ENCODE measurements at regions not wholly inside any gene's neighbourhood (a gene's known extent, or its start where the extent isn't known, plus 50 kb on each side); places are given as distances from the start of the nearest gene placed in this dataset.
"Not testable (repeated sequence)": the region's sequence is repeated elsewhere in the genome, so short reads cannot be mapped to it uniquely, and the experiment has no call there.

- in situ Hi-C loops (cut with HindIII; ENCODE audit: low sequenced_read_pairs): no loop called here
These were observed 520.8 kb downstream of the GRIN2A start for GRCh38 chr16:9661336-9662017.

DNA sequence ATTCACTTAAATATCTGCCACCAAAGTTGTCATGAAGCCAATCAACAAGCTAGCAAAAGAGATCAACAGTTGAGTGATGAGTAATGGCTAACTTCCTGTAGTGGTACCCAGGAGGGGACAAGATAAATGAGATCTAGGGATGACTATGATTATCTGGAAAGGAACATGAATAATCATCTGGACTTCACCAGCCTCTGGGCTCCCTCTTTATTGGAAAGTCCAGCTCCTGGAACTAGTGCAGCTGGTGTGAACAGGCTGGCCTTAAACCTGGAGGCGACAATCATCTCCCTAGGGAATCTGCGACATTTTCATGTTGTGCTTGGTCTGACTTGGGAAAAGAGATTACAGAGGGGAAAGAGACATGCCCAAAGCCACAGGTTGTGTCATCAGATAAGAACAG is 518.6 kb downstream of the GRIN2A start:
- in situ Hi-C loops (cut with HindIII; ENCODE audit: low sequenced_read_pairs): no loop called here

GRCh38 chr16:9665851-9666271 is 516.4 kb downstream of the GRIN2A start:
- in situ Hi-C loops (cut with HindIII; ENCODE audit: low sequenced_read_pairs): no loop called here

- in situ Hi-C loops (cut with HindIII; ENCODE audit: low sequenced_read_pairs): no loop called here
These were observed 515.3 kb downstream of the GRIN2A start for GRCh38 chr16:9666834-9667480.

DNA sequence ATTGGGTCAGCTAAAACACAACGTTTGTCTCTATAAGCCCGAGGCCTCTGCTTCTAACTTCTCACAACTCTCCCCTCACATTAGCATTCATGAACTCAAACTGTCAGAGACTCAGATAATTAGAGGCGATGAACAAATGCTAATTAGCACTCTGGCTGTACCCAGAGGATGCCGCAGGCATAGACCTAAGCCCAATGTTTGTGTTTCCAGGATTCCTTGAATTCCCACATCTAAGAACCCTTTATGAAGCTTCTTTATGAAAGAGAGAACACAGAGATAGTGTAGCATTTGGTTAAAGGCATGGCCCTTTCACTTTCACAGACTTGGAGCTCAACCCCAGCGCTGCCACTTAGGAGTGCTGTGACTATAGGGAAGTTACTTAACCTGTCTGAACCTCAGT is 512.2 kb downstream of the GRIN2A start:
- in situ Hi-C loops (cut with HindIII; ENCODE audit: low sequenced_read_pairs): no loop called here

DNA sequence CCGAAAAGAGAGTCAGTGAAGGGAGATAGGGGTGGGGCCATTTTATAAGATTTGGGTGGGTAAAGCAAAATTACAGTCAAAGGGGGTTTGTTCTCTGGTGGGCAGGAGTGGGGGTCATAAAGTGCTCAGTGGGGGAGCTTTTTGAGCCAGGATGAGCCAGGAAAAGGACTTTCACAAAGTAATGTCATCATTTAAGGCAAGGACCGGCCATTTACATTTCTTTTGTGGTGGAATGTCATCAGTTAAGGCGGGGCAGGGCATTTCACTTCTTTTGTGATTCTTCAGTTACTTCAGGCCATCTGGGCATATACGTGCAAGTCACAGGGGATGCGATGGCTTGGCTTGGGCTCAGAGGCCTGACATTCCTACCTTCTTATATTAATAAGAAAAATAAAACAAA is 511.6 kb downstream of the GRIN2A start:
- in situ Hi-C loops (cut with HindIII; ENCODE audit: low sequenced_read_pairs): not testable (repeated sequence)

DNA sequence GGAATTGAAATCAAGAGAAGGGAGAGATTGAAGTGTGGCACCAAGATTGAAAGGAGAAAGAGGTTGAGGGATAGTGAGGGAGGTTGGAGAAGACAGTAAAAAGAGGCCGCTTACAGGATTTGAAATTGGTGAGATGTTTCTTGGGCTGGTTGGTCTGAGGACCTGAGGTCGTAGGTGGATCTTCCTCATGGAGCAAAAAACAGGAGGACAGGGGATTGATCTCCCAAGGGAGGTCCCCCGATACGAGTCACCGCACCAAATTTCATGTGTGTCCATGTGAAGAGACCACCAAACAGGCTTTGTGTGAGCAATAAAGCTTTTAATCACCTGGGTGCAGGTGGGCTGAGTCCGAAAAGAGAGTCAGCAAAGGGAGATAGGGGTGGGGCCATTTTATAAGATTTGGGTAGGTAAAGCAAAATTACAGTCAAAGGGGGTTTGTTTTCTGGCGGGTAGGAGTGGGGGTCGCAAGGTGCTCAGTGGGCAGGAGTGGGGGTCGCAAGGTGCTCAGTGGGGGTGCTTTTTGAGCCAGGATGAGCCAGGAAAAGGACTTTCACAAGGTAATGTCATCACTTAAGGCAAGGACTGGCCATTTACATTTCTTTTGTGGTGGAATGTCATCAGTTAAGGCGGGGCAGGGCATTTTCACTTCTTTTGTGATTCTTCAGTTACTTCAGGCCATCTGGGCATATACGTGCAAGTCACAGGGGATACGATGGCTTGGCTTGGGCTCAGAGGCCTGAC is 505.5 kb downstream of the GRIN2A start:
- in situ Hi-C loops (cut with HindIII; ENCODE audit: low sequenced_read_pairs): not testable (repeated sequence)

GRCh38 chr16:9677301-9677653 is 505.0 kb downstream of the GRIN2A start:
- in situ Hi-C loops (cut with HindIII; ENCODE audit: low sequenced_read_pairs): no loop called here

DNA sequence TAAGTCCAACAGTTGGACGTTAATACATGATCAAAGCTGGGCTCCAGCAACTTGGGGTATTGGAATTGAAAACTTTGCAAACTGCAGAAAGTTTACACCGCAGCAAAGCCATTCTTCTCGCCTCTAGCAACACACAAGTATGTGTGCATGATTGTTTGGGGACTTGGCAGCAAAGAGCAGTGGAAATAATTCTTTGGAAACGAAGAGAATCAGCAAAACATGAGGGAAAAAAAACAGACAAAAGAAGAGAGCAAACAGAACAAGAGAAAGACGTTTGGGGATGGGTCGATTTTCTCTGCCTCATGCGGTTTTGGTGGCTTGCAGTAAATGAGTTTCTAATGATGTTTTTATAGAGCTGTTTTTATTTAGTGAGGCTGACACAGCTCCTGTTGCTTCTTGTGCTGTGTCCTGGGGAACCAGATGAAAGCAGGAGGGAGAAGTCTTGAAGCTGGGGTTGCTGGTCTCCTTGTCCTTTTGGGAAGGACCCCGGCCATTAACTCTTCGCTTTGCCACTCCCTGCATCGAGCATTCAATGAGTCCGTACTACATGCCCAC is 502.9 kb downstream of the GRIN2A start:
- in situ Hi-C loops (cut with HindIII; ENCODE audit: low sequenced_read_pairs): no loop called here

- in situ Hi-C loops (cut with HindIII; ENCODE audit: low sequenced_read_pairs): no loop called here
These were observed 502.1 kb downstream of the GRIN2A start for GRCh38 chr16:9680019-9680655.

- in situ Hi-C loops (cut with HindIII; ENCODE audit: low sequenced_read_pairs): no loop called here
These were observed 501.3 kb downstream of the GRIN2A start for GRCh38 chr16:9680968-9681367.

DNA sequence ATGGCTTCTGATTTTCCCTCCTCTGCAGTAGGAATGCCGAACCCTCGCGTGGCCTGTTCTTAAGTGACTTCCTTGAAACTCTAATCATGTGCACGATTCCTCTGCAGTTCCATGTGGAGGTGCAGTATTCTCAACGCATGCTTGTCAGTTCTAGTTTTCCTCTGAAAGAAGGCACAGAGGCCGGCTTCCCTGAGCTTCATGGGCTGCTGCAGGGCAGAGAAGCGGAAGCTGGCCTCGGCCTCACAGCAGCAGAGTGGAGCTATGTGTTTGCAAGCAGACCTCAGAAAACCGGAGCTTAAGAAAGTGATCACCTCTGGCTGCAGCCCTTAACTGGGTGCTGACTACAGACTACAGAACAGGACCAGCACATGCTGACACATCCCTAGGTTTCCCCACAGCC is 500.7 kb downstream of the GRIN2A start:
- in situ Hi-C loops (cut with HindIII; ENCODE audit: low sequenced_read_pairs): no loop called here

GRCh38 chr16:9682320-9682719 is 499.9 kb downstream of the GRIN2A start:
- in situ Hi-C loops (cut with HindIII; ENCODE audit: low sequenced_read_pairs): no loop called here

GRCh38 chr16:9683677-9684076 is 498.6 kb downstream of the GRIN2A start:
- in situ Hi-C loops (cut with HindIII; ENCODE audit: low sequenced_read_pairs): no loop called here

DNA sequence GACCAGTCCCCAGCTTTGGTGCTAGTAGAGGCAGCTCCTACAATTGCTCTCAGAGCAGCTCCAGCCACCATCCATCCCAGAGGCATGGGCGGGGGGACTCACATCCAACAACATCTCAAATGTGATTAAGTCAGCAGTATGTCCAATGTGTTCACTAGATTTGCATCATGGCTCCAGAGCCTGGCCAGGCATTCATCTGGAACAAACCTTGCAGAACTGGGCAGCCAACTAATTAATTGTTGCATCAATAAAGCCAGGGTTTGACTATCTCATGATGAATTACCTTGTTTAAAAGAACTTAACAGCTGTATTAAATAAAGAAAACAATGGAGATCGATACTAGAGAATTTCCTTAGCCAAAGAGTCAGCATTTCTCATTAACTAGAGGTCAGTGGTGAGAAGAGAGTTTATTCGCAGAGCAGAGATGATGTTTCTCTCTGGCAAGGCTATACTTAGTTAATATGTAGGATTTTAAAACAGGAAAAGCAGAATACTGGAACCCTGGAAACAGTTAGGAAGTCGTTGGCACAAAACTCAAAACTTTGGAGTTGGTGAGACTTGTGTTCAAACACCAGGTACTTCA is 494.4 kb downstream of the GRIN2A start:
- in situ Hi-C loops (cut with HindIII; ENCODE audit: low sequenced_read_pairs): no loop called here

DNA sequence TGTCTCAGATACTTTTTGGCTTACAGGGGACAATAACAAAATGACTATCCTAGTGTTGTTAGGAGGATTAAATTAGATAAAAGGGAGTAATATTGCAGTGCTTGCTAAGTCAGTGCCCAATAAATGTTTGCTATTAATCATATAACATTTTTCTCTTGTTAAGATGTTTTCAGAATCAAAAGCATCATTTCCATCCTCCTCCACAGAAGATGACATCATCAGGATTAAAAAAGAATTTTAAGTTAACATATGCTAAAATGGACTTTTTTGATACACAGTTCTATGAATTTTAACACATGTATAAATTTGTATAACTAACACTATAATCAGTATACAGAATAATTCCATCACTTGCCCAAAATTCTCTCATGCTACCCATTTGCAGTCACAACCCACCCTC is 492.6 kb downstream of the GRIN2A start:
- in situ Hi-C loops (cut with HindIII; ENCODE audit: low sequenced_read_pairs): no loop called here

DNA sequence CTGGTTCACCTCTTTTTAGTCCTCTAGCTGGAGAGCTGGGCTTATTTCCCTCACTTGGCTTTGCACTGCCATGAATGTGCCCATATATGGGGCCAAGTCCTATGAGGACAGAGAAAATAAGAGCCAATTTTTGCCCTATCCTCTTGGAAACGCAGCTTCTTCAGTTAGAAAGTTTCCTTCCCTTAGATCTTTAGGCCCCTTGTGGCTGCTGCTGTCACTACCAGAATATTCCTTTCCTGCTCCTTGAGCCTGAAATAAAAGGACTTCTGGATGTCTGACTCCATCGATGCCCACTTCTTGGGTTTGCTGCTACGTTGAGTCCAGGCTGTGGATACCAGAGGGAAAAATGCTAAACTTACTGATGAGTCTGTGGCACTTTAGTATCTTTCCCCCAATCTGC is 487.1 kb downstream of the GRIN2A start:
- in situ Hi-C loops (cut with HindIII; ENCODE audit: low sequenced_read_pairs): no loop called here

Measured in DLD1 (cell line).